HepG2 (cell line): ENCODE measurements at regions not wholly inside any gene's neighbourhood (a gene's known extent, or its start where the extent isn't known, plus 50 kb on each side); places are given as distances from the start of the nearest gene placed in this dataset.

Source experiments
- HDAC2 ChIP-seq: sonication (generic); formaldehyde crosslinking; IDR thresholded peaks from 2 replicates; pipeline ENCODE4 v1.4.0; 2020; ENCODE audit warnings: missing genetic modification reagents
- SSRP1 ChIP-seq: IDR thresholded peaks from 2 replicates; pipeline ENCODE4 v1.6.1; 2016; ENCODE audit warnings: control low read depth
- TBL1XR1 ChIP-seq: fragments of 150-350 bp; IDR thresholded peaks from 2 replicates; pipeline ENCODE4 v1.6.1; 2014; ENCODE audit warnings: borderline replicate concordance, low read length; ENCODE audit not compliant: partially characterized antibody
- ZNF670 ChIP-seq: sonication (generic); formaldehyde crosslinking; IDR thresholded peaks from 2 replicates; pipeline ENCODE4 v1.8.0; 2022; ENCODE audit warnings: mild to moderate bottlenecking, missing genetic modification reagents, borderline replicate concordance
- TF ChIP-seq, protein P1 (sequence below): sonication (generic); formaldehyde crosslinking; IDR thresholded peaks from 2 replicates; pipeline ENCODE4 v1.5.0; 2020; ENCODE audit warnings: mild to moderate bottlenecking, missing genetic modification reagents, moderate library complexity

DNA sequence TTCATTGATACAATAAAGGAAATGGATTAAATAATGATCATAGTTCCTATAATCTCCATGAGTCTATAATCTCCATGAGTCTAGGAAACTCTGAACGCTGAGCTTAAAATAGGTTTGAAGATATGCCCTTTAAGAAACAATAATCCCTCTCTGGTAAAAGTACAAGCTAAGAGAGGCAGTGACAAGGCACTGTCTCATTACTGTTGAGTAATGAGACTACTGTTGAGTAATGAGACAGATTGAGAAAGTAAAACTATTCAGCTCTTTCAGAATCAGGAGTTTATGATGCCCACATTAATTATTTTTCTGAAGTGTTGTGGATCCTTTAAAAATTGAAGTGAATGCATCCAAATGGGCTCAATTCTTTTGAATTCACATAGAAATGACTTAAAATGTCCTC lies 235.5 kb upstream of the THRB start:
- TF ChIP-seq SSRP1 (no peak), HDAC2 (CRISPR knock-in tag) (no peak), ZNF670 (CRISPR knock-in tag) (no peak), TBL1XR1 (no peak)
- TF ChIP-seq, protein P1, sequence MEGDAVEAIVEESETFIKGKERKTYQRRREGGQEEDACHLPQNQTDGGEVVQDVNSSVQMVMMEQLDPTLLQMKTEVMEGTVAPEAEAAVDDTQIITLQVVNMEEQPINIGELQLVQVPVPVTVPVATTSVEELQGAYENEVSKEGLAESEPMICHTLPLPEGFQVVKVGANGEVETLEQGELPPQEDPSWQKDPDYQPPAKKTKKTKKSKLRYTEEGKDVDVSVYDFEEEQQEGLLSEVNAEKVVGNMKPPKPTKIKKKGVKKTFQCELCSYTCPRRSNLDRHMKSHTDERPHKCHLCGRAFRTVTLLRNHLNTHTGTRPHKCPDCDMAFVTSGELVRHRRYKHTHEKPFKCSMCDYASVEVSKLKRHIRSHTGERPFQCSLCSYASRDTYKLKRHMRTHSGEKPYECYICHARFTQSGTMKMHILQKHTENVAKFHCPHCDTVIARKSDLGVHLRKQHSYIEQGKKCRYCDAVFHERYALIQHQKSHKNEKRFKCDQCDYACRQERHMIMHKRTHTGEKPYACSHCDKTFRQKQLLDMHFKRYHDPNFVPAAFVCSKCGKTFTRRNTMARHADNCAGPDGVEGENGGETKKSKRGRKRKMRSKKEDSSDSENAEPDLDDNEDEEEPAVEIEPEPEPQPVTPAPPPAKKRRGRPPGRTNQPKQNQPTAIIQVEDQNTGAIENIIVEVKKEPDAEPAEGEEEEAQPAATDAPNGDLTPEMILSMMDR (CRISPR knock-in tag), result no peak
